ENCODE measurements at regions not wholly inside any gene's neighbourhood (a gene's known extent, or its start where the extent isn't known, plus 50 kb on each side); places are given as distances from the start of the nearest gene placed in this dataset.

GRCh38 chr1:100657876-100658715 lies 61.4 kb upstream of the VCAM1 start:
- dilution Hi-C loops (cut with MboI; ENCODE audit: extremely low pct_ligation_motif_present, low sequenced_read_pairs) = no loop called here
- no peak overlapping the region for H3K4me2 ChIP-seq (ENCODE audit: control insufficient read depth, extremely low read depth, insufficient read depth, low read depth, low read length)

GRCh38 chr1:100658716-100659026 lies 60.9 kb upstream of the VCAM1 start:
- H3K27ac ChIP-seq (ENCODE audit: control insufficient read depth, insufficient read depth, low read length) = no peak overlapping the region

More at GRCh38 chr1:100657876-100658715, 61.4 kb upstream of the VCAM1 start:
- Histone ChIP-seq H3K9me3 (ENCODE audit: control insufficient read depth, low read depth, low read length) (no peaks in the 10 kb centered on the region), H3K9me1 (ENCODE audit: control insufficient read depth, extremely low read depth, insufficient read depth, low read length) (no peaks in the 10 kb centered on the region), H3K4me3 (ENCODE audit: control insufficient read depth in 2 of 3, extremely low read depth in 1 of 3, insufficient read depth in 2 of 3, low read depth in 1 of 3, low read length in 3 of 3) (no peak overlapping the region), H3K79me2 (ENCODE audit: control insufficient read depth, insufficient read depth, low read length) (no peaks in the 10 kb centered on the region), H3K9ac (ENCODE audit: control insufficient read depth, extremely low read depth, insufficient read depth, low read length) (no peak overlapping the region), H3K36me3 (ENCODE audit: control insufficient read depth in 2 of 2, extremely low read depth in 1 of 2, insufficient read depth in 2 of 2, low read length in 2 of 2) (no peaks in the 10 kb centered on the region), H3K27ac (ENCODE audit: control insufficient read depth, insufficient read depth, low read length) (no peak overlapping the region), H3K27me3 (ENCODE audit: control insufficient read depth, extremely low read depth, insufficient read depth, low read length) (no peaks in the 10 kb centered on the region), H2AFZ (ENCODE audit: control insufficient read depth, low read length) (no peak overlapping the region), H4K20me1 (ENCODE audit: control insufficient read depth, extremely low read depth, insufficient read depth, low read length) (no peaks in the 10 kb centered on the region), H3K4me1 (ENCODE audit: control insufficient read depth, extremely low read depth, insufficient read depth, low read length) (no peaks in the 10 kb centered on the region)
- FAIRE-seq (no peak), DNase-seq (ENCODE audit: low read depth, low spot score) (no peak)
- TF ChIP-seq CTCF (optimal IDR thresholded peaks at IDR 0.05 in 1 of 3, IDR thresholded peaks at IDR 0.05 in 1 of 3, conservative IDR thresholded peaks at IDR 0.05 in 1 of 3; ENCODE audit: extremely low read depth in 1 of 3, insufficient read depth in 2 of 3, low read length in 3 of 3) (no peak), EZH2 (IDR thresholded peaks at IDR 0.05; ENCODE audit: low read length) (no peak)

More at GRCh38 chr1:100658716-100659026, 60.9 kb upstream of the VCAM1 start:
- TF ChIP-seq CTCF (optimal IDR thresholded peaks at IDR 0.05 in 1 of 3, IDR thresholded peaks at IDR 0.05 in 1 of 3, conservative IDR thresholded peaks at IDR 0.05 in 1 of 3; ENCODE audit: extremely low read depth in 1 of 3, insufficient read depth in 2 of 3, low read length in 3 of 3) = no peak
- DNase-seq (ENCODE audit: low read depth, low spot score) = no peak
- no peaks in the 10 kb centered on the region for H3K27me3 ChIP-seq (ENCODE audit: control insufficient read depth, extremely low read depth, insufficient read depth, low read length)
- H3K79me2 ChIP-seq (ENCODE audit: control insufficient read depth, insufficient read depth, low read length) = no peaks in the 10 kb centered on the region
- no peaks in the 10 kb centered on the region for H4K20me1 ChIP-seq (ENCODE audit: control insufficient read depth, extremely low read depth, insufficient read depth, low read length)
- dilution Hi-C loops (cut with MboI; ENCODE audit: extremely low pct_ligation_motif_present, low sequenced_read_pairs) = no loop called here
- H3K9ac ChIP-seq (ENCODE audit: control insufficient read depth, extremely low read depth, insufficient read depth, low read length) = no peak overlapping the region
- no peak overlapping the region for H3K4me2 ChIP-seq (ENCODE audit: control insufficient read depth, extremely low read depth, insufficient read depth, low read depth, low read length)
- H3K9me1 ChIP-seq (ENCODE audit: control insufficient read depth, extremely low read depth, insufficient read depth, low read length) = no peaks in the 10 kb centered on the region
- H3K36me3 ChIP-seq (ENCODE audit: control insufficient read depth in 2 of 2, extremely low read depth in 1 of 2, insufficient read depth in 2 of 2, low read length in 2 of 2) = no peaks in the 10 kb centered on the region
- no peak for FAIRE-seq
- H3K4me1 ChIP-seq (ENCODE audit: control insufficient read depth, extremely low read depth, insufficient read depth, low read length) = no peaks in the 10 kb centered on the region
- H2AFZ ChIP-seq (ENCODE audit: control insufficient read depth, low read length) = no peak overlapping the region
- H3K9me3 ChIP-seq (ENCODE audit: control insufficient read depth, low read depth, low read length) = no peaks in the 10 kb centered on the region
- no peak overlapping the region for H3K4me3 ChIP-seq (ENCODE audit: control insufficient read depth in 2 of 3, extremely low read depth in 1 of 3, insufficient read depth in 2 of 3, low read depth in 1 of 3, low read length in 3 of 3)

Measured in keratinocyte (primary cell).